ENCODE measurements at regions not wholly inside any gene's neighbourhood (a gene's known extent, or its start where the extent isn't known, plus 50 kb on each side); places are given as distances from the start of the nearest gene placed in this dataset.

DNA sequence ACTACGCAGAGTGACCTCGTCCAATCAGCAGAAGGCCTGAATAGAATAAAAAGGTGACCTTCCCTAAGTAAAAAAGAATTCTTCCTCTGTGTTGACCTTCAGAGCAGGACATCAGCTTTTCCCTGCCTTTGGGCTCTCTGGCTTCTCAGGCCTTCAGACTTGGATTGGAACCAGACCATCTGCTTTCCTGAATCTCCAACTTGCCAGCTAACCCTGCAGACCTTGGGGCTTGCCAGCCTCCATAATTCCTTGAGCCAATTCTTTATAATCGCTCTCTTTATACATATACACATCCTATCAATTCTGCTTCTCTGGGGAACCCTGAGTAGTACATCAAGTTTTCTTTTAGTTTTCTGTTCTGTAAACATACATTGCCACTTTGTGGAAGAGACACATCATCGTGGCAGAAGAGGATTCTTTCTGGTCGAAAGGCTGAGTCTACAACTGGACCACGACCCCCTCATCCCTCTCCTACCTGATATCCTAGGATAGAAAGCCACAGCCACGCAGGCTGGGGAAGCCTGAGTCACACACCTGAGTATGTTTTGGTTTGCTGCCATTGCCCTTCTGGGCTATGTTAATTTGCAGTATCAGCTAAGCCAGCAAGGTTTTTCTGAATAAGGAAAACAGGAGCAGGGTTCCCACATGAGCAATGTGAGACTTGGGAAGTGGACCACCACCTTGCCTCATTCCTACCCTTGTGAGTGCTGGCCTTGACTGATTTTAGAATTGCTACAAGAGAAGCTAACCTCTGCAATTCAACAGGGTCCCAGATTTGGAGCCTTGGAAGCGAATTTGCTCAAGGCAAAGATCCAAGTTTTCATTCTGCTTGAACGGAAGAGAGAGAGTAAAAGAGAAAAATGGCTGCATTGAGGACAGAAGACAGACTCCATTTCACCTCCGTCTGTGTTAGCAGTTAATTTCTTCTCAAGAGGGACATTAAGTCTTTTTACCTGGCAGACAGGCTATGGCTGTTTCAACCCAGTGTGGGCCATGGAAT lies 445.2 kb upstream of the FZD8 start:
- DNase-seq = no peak

- no peak for DNase-seq
These were observed 433.1 kb upstream of the FZD8 start for GRCh38 chr10:36075196-36075595.

- no peak for DNase-seq
These were observed 431.8 kb upstream of the FZD8 start for GRCh38 chr10:36073796-36074345.

- DNase-seq = no peak
These were observed 426.4 kb upstream of the FZD8 start for GRCh38 chr10:36068542-36068941.

GRCh38 chr10:36067748-36068147 lies 425.7 kb upstream of the FZD8 start:
- no peak for DNase-seq

DNA sequence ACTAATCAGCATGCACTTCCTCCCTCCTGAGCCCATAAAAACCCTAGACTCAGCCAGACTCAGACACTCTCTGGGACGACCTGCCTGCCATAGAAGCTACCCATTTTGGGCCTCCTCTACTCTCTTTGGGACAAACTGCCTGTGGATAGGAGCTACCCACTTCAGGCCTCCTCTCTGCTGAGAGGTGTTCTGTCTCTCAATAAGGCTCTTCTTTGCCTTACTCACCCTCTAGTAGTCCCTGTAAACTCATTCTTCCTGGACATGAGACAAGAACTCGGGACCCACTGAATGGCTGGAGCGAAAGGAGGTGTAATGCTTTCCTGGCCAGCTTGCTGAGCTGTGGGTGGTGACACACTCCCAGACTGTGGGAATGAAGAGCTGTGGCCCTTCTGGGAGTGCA lies 424.8 kb upstream of the FZD8 start:
- no peak for DNase-seq

DNA sequence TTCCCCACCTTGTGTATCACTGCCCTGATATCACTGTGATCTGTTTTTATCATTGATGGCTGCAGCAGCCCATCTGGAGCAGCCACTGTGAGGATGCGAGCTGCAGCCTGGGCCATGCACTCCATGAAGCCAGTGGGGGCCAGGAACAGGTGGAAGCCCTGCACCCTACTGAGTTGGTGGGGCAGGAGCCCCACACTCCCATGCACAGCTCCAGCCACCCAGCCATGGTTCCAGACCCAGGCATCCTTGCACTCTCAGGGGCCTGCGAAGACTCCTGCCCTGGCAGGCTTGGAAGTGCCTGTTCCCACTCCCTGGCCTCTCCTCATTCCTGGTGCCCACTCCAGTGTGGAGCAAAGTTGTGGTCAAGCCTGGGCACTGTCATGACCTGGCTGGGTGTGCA lies 424.0 kb upstream of the FZD8 start:
- no peak for DNase-seq

- no peak for DNase-seq
These were observed 421.3 kb upstream of the FZD8 start for GRCh38 chr10:36063396-36063795.

GRCh38 chr10:36057731-36058130 lies 415.6 kb upstream of the FZD8 start:
- DNase-seq = no peak

DNA sequence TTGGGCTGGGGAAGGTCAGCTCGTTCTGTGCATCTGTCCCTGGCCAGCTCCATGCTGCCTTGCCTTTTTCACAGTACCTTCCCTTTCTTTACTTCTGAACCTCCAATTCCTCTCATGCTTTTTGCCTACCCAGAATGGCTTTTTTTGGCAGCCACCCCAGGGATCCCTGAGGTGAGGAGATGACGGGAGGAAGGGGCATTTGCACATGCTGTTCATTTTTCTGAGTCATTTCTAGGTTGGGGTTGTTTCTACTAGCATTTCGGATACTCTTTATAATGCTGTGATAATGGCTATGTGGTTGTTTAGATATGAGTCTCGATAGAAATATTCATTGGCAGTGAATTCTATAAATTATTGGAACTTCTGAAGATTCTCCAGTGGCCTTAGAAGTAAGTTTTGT lies 415.1 kb upstream of the FZD8 start:
- DNase-seq = no peak

DNA sequence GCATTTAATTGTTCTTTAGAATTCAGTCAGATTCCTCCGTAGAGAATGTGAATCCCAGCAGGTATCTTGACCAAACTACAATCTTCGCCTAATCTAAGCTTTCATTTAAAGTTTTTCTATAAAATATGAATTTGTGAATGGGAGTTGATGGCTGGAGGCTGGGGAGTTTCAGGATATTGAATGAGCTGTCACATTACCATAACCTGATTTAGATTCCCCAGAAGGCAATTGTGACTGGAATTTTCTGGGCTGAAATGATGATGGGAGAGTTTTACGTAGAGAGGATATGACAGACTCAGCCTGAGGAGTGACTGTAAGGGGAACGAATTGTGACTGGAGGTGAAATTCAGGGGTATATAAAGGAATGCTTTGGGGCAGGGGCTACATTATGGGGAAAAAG lies 411.7 kb upstream of the FZD8 start:
- DNase-seq = no peak

DNA sequence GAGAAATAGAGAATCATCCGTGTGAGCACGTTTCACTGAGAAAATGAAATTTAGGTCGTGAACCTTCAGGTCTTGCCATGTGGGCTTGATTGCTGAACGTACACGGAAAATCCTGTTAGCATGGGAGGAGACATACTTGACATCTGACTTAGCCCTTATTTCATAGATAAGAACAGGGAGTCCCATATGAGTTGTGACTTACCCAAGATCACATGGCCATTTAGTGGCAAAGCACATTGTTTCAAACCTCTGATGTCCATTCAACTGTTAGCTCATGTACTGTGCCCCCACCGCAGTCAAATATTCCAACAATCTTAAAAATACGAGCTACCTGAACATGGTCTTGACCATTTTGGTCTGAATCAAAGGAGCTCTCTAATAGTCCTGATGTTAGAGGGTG lies 411.2 kb upstream of the FZD8 start:
- no peak for DNase-seq

GRCh38 chr10:36051500-36051991 lies 409.4 kb upstream of the FZD8 start:
- DNase-seq = no peak

DNA sequence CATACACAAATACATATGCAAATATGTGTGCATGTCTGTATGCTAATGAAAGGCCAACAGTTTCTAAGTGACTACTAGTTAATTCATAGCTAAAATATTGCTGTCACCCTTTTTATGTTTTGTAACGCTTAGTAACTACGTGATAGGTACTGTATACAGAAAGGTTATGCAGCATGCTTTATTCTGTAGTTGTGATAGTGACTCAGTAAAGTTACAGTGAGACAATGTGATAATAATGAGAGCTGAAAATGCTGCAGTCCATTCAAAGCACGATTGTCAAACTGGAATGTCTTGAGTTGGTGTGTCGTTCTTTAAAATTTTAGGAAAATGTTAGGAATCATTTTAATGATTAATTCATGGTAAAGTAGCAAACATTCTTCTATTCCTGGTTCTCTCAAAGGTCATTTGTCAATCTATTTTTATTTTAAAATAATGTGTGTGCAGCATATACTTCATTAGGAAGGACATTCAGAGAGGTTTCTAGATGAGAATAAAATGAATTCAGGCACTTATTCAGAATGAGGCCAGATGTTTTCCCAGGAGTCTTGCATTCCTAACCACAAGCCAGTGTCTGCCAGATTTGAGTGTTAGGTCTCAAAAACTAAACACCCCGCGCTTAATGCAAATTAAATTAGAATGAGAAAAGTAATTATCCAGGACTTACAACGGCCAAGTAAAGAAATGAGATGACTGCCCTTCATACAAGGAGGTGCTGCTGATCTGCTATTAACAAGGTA lies 408.8 kb upstream of the FZD8 start:
- no peak for DNase-seq

DNA sequence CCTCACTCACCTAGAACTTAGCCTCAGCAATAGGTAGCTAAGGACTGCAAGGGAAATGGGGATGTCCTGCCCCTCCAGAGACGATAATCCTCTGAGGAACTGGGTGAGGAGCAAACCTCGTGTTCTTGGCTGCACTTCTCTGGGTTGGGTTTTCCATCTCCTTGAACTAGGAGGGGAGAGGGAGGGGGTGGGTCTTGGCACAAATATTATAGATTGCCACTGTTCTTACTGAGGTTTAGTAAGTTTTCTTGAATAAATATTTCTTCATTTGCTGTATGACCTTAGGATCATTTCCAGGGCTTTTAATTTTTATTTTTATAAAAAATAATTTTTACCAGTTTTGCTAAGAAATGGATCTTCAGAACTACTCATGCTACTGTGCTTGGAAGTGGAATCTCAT lies 406.7 kb upstream of the FZD8 start:
- DNase-seq = no peak

GRCh38 chr10:36048236-36048635 lies 406.1 kb upstream of the FZD8 start:
- no peak for DNase-seq

DNA sequence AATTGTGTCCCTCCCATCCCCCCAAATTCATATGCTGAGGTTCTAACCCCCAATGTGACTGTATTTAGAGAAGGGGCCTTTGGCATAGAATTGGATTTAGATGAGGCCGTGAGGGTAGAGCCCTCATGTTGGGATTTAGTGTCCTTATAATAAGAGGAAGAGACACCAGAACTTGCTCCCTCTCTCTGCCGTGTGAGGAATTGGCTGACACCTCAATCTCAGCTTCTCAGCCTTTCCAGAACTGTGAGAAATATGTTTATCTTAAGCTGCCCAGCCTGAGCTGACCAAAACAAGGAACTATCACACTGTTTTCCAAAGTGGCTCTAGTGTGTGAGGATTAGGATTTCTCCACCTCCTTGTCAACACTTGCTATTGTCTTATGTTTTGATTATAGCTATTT lies 400.0 kb upstream of the FZD8 start:
- no peak for DNase-seq

DNA sequence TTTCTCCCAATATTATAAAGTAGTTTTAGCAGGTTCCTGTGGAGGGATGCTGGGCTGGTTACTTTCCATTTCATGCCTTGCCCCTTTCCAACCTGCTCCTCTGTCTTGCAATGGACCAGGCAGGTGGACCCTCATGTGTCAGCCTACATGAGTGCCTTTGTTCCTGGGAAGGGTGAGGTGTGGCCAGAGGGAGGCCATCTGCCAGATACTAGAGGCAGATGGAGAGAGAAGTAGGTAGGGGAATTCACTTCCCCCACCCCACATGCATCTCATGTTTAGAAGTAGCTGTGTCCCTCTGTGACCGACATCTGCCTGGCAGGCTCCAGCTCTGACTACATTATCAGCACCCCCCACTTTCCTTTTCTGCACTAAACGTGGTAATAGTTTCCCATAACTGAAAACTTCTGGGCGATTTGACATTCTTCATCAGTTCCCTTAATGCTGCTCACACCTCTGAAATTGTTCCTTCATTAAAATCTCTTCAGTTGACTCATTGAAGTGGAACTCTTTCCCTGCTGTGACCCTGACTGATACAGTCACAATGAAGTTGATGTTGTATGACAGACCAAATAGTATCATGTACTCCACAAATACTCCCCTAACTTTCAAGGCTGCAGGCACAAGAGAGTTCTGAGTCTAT lies 396.3 kb upstream of the FZD8 start:
- no peak for DNase-seq

DNA sequence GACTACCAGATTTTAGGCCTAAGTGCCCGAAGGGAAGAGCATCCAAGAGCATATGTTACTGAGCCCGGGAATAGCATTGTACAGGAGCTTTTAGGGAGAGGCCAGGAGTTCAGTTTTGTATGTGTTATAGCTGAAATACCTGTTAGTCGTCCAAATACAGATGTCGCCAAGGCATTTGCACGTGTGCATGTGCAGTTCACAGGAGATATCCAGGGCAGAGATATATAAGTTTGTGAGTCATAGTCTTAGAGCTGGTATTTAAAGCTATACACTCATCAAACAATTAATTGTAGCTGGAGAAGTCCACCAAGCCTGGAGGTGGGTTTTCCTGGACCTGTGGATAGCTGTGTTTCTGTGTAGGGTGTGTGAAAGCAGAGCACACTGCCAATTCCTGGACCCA lies 394.0 kb upstream of the FZD8 start:
- DNase-seq = no peak

GRCh38 chr10:36033808-36034207 lies 391.7 kb upstream of the FZD8 start:
- no peak for DNase-seq

DNA sequence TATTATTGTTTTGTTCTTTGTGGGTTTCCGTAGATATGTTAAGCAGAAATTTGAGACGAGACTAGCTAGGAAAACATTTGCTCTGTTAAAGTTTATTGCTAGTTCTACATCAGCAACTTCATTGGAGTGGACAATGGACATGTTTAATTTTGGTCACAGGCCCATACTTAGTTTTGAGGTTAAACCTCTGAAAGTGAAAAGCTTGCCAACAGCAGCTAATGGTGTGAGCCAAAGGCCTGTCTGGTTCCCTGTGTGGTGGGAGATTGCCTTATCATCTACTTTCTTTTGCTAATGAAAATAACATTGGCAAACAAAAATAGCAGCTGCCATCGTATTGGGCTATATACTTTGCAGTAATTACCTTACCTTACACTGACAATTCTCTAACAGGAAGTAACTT lies 388.4 kb upstream of the FZD8 start:
- no peak for DNase-seq

DNA sequence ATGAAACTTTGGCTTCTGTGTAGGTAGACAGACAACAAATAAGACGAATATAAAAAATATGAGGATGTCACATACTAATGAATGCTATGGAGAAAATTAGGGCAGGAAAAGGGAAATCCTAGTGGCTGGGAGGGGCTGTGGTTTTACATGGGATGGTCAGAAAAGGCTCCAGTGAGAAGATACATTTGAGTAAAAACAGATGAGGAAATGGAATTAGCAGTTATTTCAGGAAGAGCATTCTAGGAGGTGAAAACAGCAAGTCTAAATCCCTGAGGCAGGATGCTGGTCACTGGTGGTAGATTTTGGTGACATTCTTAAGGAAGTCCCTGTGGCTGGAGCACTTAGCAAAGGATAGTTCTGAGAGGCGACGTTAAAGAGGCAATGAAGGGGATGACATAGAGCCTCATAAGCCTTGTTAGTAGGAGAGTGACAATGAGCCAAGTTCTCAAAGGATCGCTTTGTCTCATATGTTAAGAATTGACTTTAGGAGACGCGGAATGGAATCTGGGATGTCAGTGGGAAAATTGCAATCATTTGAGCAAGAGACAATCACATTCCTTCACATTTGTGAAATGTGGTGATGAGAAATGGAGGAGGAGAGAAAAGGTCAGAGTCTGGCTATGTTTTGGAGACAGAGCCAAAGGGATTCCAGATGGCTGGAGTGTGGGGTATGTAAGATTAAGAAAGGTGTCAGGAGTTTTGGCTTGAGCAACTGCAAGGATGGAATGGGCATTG lies 384.7 kb upstream of the FZD8 start:
- DNase-seq = no peak

DNA sequence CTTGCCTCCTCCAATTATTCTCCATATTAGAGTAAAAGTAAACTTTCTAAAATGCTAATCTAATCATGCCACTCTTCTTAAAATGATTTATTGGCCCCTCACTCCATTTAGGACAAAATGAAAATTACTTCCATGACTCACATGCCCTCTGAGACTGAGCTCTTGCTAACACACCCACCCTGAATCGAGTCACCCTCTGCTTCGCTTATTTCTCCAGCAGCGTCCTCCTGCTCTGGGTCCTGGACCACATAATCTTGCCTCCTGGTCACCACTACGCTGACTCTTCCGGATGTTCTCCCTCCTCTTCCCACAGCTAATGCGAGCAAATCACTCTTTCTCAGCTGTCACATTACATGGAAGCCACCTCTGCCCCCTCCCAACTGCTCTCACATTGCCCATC lies 384.0 kb upstream of the FZD8 start:
- DNase-seq = no peak
